IgD-negative memory B cell (primary cell): ENCODE measurements at regions not wholly inside any gene's neighbourhood (a gene's known extent, or its start where the extent isn't known, plus 50 kb on each side); places are given as distances from the start of the nearest gene placed in this dataset.

Source experiments
- H3K27ac Mint-ChIP-seq, 3 donors: one replicate each; pipeline ENCODE4 v1.8.0; 2020 to 2022; ENCODE audit warnings: mild to moderate bottlenecking in 3 of 3, mixed read lengths in 3 of 3, moderate library complexity in 1 of 3
- H3K27me3 Mint-ChIP-seq: one replicate; pipeline ENCODE4 v1.8.0; 2021; ENCODE audit warnings: mixed read lengths
- H3K36me3 Mint-ChIP-seq: one replicate; pipeline ENCODE4 v1.8.0; 2020; ENCODE audit warnings: mild to moderate bottlenecking, mixed read lengths
- H3K4me1 Mint-ChIP-seq, 3 donors: one replicate each; pipeline ENCODE4 v1.8.0; 2020 to 2022; ENCODE audit warnings: mixed read lengths in 3 of 3, mild to moderate bottlenecking in 1 of 3
- H3K4me3 Mint-ChIP-seq, 4 donors: one replicate each; pipeline ENCODE4 v1.8.0; 2020 to 2022; ENCODE audit warnings: mild to moderate bottlenecking in 4 of 4, mixed read lengths in 4 of 4, moderate library complexity in 3 of 4
- H3K9me3 Mint-ChIP-seq, 3 donors: one replicate each; pipeline ENCODE4 v1.8.0; 2020 to 2021; ENCODE audit warnings: mixed read lengths in 3 of 3, mild to moderate bottlenecking in 1 of 3

GRCh38 chr12:67598598-67598997, 49.9 kb upstream of the DYRK2 start:
- Mint-ChIP-seq H3K9me3 (peaks cover 0 to 6% (median 0%) of the 10 kb centered on the region in 3 donors), H3K36me3 (peaks cover 2% of the 10 kb centered on the region), H3K27ac (no peak overlapping the region), H3K4me1 (peaks cover 0 to 5% (median 3%) of the 10 kb centered on the region in 3 donors), H3K4me3 (no peak overlapping the region), H3K27me3 (no peaks in the 10 kb centered on the region)
